Breast epithelium (tissue), 3 donors: ENCODE measurements at regions not wholly inside any gene's neighbourhood (a gene's known extent, or its start where the extent isn't known, plus 50 kb on each side); places are given as distances from the start of the nearest gene placed in this dataset.

ENCODE experiments used
- CTCF ChIP-seq, 3 donors: fragments of 450-650 bp; IDR thresholded peaks; one replicate each; pipeline ENCODE4 v1.5.1; 2016 to 2017; ENCODE audit warnings: antibody characterized with exemption in 3 of 3, mild to moderate bottlenecking in 3 of 3, moderate library complexity in 3 of 3
- POLR2A ChIP-seq: fragments of 450-650 bp; IDR thresholded peaks from one replicate; pipeline ENCODE4 v1.6.1; 2016; ENCODE audit warnings: antibody characterized with exemption, mild to moderate bottlenecking, moderate library complexity
- POLR2AphosphoS5 ChIP-seq, 3 donors: sonication (generic); formaldehyde crosslinking; IDR thresholded peaks; one replicate each; pipeline ENCODE4 v1.6.1; 2017; ENCODE audit warnings: antibody characterized with exemption in 3 of 3

- TF ChIP-seq CTCF (IDR thresholded peaks at IDR 0.05) = no peak
- TF ChIP-seq POLR2AphosphoS5 (IDR thresholded peaks at IDR 0.05) = no peak
- no peak for TF ChIP-seq POLR2A
These were observed 217.3 kb downstream of the RAB11FIP4 start for GRCh38 chr17:31608659-31609254.
